Keratinocyte (primary cell): ENCODE measurements at regions not wholly inside any gene's neighbourhood (a gene's known extent, or its start where the extent isn't known, plus 50 kb on each side); places are given as distances from the start of the nearest gene placed in this dataset.

Experiments
- DNase-seq: peaks from one replicate; pipeline ENCODE4 v3.0.0-alpha.2; 2011; ENCODE audit warnings: low read depth, missing footprints, low spot score
- FAIRE-seq: peaks from 2 replicates; lab custom pipeline; 2011; peaks lifted over from hg19 to GRCh38; lab: Jason Lieb, UNC
- H2AFZ ChIP-seq: 2 replicates; pipeline ENCODE4 v1.6.0; 2012; ENCODE audit warnings: low read length, control low read depth, inconsistent platforms; ENCODE audit not compliant: control insufficient read depth
- H3K27ac ChIP-seq: 2 replicates; pipeline ENCODE4 v1.5.1; 2011; ENCODE audit warnings: low read length; ENCODE audit not compliant: control insufficient read depth, insufficient read depth
- H3K27me3 ChIP-seq: 3 replicates; pipeline ENCODE4 v1.6.0; 2011; ENCODE audit warnings: low read length; ENCODE audit not compliant: control insufficient read depth, insufficient read depth; ENCODE audit errors: extremely low read depth
- H3K36me3 ChIP-seq, 2 experiments: 2 replicates in 1 of 2; 3 replicates in 1 of 2; pipeline ENCODE4 v1.5.1; 2011; ENCODE audit warnings: low read length in 2 of 2, mild to moderate bottlenecking in 1 of 2; ENCODE audit not compliant: control insufficient read depth in 2 of 2, insufficient read depth in 2 of 2; ENCODE audit errors: extremely low read depth in 1 of 2
- H3K4me1 ChIP-seq: 3 replicates; pipeline ENCODE4 v1.5.1; 2011; ENCODE audit warnings: low read length; ENCODE audit not compliant: control insufficient read depth, insufficient read depth; ENCODE audit errors: extremely low read depth
- H3K4me2 ChIP-seq: 3 replicates; pipeline ENCODE4 v1.6.0; 2011; ENCODE audit warnings: low read depth, low read length; ENCODE audit not compliant: control insufficient read depth, insufficient read depth; ENCODE audit errors: extremely low read depth
- H3K4me3 ChIP-seq, 3 experiments: fragments of 200-600 bp in 1 of 3; sonication (generic) in 1 of 3; 2 replicates in 2 of 3; 3 replicates in 1 of 3; pipeline ENCODE4 v1.5.1; 2011 to 2016; ENCODE audit warnings: low read length in 3 of 3, mild to moderate bottlenecking in 3 of 3, control low read depth in 2 of 3, inconsistent platforms in 1 of 3, low read depth in 1 of 3, mixed read lengths in 1 of 3, mixed run types in 1 of 3, moderate library complexity in 1 of 3; ENCODE audit not compliant: control insufficient read depth in 2 of 3, insufficient read depth in 2 of 3; ENCODE audit errors: extremely low read depth in 1 of 3
- H3K79me2 ChIP-seq: 2 replicates; pipeline ENCODE4 v1.6.0; 2012; ENCODE audit warnings: low read length; ENCODE audit not compliant: control insufficient read depth, insufficient read depth
- H3K9ac ChIP-seq: 3 replicates; pipeline ENCODE4 v1.6.0; 2011; ENCODE audit warnings: low read length; ENCODE audit not compliant: control insufficient read depth, insufficient read depth; ENCODE audit errors: extremely low read depth
- H3K9me1 ChIP-seq: 3 replicates; pipeline ENCODE4 v1.6.0; 2011; ENCODE audit warnings: low read length; ENCODE audit not compliant: control insufficient read depth, insufficient read depth; ENCODE audit errors: extremely low read depth
- H3K9me3 ChIP-seq: 2 replicates; pipeline ENCODE4 v1.5.1; 2012; ENCODE audit warnings: low read depth, low read length; ENCODE audit not compliant: control insufficient read depth
- H4K20me1 ChIP-seq: 3 replicates; pipeline ENCODE4 v1.6.0; 2011; ENCODE audit warnings: low read length; ENCODE audit not compliant: control insufficient read depth, insufficient read depth; ENCODE audit errors: extremely low read depth
- CTCF ChIP-seq, 3 experiments: IDR thresholded peaks in 1 of 3; conservative IDR thresholded peaks in 1 of 3; optimal IDR thresholded peaks in 1 of 3; 2 replicates in 2 of 3; 3 replicates in 1 of 3; pipeline versions ENCODE3 to v1.5.1; 2011; ENCODE audit warnings: low read length in 3 of 3, mild to moderate bottlenecking in 3 of 3, moderate library complexity in 2 of 3, control low read depth in 1 of 3, inconsistent platforms in 1 of 3; ENCODE audit not compliant: insufficient read depth in 2 of 3; ENCODE audit errors: extremely low read depth in 1 of 3
- EZH2 ChIP-seq: IDR thresholded peaks from one replicate; pipeline ENCODE4 v1.6.1; 2012; ENCODE audit warnings: inconsistent platforms, mild to moderate bottlenecking, low read length, moderate library complexity
- dilution Hi-C: fragments of 300-500 bp; cut with MboI; formaldehyde crosslinking; loops from one replicate; pipeline ENCODE4 v1.7.0; 2020; ENCODE audit warnings: low sequenced_read_pairs; ENCODE audit not compliant: extremely low pct_ligation_motif_present

DNA sequence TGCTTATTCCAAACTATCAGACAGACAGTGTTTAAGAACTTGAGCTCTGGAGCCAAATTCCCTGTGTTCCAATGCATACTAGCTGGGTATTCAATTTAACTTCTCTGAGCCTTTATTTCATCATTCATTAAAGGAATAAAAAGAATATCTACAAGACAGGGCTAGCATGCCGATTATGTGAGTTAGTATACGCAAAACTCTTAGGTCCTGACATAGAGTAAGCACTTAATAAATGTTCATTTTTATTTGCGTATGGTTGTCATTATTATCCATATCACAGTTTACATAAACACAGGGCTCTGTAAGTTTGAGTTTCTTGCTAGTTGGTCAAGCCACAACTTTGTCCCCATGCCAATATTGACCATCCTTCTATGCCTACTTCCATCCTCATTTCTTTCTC, 161.5 kb downstream of the NUAK1 start:
- no peak overlapping the region for H3K9ac ChIP-seq
- H3K79me2 ChIP-seq: no peaks in the 10 kb centered on the region
- no peak overlapping the region for H3K4me3 ChIP-seq
- no peak overlapping the region for H3K27ac ChIP-seq
- FAIRE-seq: no peak
- DNase-seq: no peak
- H2AFZ ChIP-seq: no peak overlapping the region
- H3K4me2 ChIP-seq: no peak overlapping the region
- no peaks in the 10 kb centered on the region for H3K9me3 ChIP-seq
- no peaks in the 10 kb centered on the region for H3K4me1 ChIP-seq
- no peaks in the 10 kb centered on the region for H3K36me3 ChIP-seq
- no peaks in the 10 kb centered on the region for H3K9me1 ChIP-seq
- no peaks in the 10 kb centered on the region for H3K27me3 ChIP-seq
- H4K20me1 ChIP-seq: no peaks in the 10 kb centered on the region
- dilution Hi-C loops: no loop called here
- TF ChIP-seq CTCF (optimal IDR thresholded peaks at IDR 0.05 in 1 of 3, IDR thresholded peaks at IDR 0.05 in 1 of 3, conservative IDR thresholded peaks at IDR 0.05 in 1 of 3; ENCODE audit: extremely low read depth in 1 of 3, insufficient read depth in 2 of 3, low read length in 3 of 3) (no peak), EZH2 (no peak)

DNA sequence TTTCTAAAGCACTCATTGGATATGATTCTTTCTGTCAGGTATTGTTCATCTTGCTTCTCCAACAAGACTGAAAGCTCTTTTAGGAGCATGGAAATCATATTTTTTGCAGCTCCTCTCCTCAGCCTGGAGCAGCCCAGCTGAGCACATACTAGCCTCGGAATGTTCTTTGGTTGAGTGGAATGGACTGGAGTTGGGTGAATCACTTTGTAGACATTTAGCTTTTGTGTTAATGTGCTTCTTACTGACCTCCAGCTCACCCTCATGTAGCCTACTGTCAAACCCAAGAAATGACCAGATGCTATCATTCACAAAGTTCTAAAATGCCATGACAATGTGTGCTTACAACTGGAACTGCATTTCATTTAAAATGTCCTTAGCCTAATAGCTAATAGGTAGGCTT, 161.1 kb downstream of the NUAK1 start:
- H4K20me1 ChIP-seq: no peaks in the 10 kb centered on the region
- peak; percentile 36 for FAIRE-seq
- H3K4me2 ChIP-seq: no peak overlapping the region
- no peaks in the 10 kb centered on the region for H3K9me3 ChIP-seq
- H3K36me3 ChIP-seq: no peaks in the 10 kb centered on the region
- no peaks in the 10 kb centered on the region for H3K27me3 ChIP-seq
- no peak overlapping the region for H3K9ac ChIP-seq
- H3K4me3 ChIP-seq: no peak overlapping the region
- dilution Hi-C loops: no loop called here
- no peaks in the 10 kb centered on the region for H3K79me2 ChIP-seq
- no peak overlapping the region for H3K27ac ChIP-seq
- no peak for DNase-seq
- TF ChIP-seq EZH2 (no peak), CTCF (optimal IDR thresholded peaks at IDR 0.05 in 1 of 3, IDR thresholded peaks at IDR 0.05 in 1 of 3, conservative IDR thresholded peaks at IDR 0.05 in 1 of 3; ENCODE audit: extremely low read depth in 1 of 3, insufficient read depth in 2 of 3, low read length in 3 of 3) (no peak)
- no peak overlapping the region for H2AFZ ChIP-seq
- H3K4me1 ChIP-seq: peaks cover 4% of the 10 kb centered on the region
- H3K9me1 ChIP-seq: no peaks in the 10 kb centered on the region
